Neuron (in vitro differentiated cells): ENCODE measurements at regions not wholly inside any gene's neighbourhood (a gene's known extent, or its start where the extent isn't known, plus 50 kb on each side); places are given as distances from the start of the nearest gene placed in this dataset.
"Not testable (repeated sequence)": the region's sequence is repeated elsewhere in the genome, so short reads cannot be mapped to it uniquely, and the experiment has no call there.

Source experiments
- H2AFZ ChIP-seq: one replicate; pipeline ENCODE4 v1.6.1; 2013; ENCODE audit warnings: low read depth, mild to moderate bottlenecking, inconsistent platforms, low read length, moderate library complexity
- H3K27me3 ChIP-seq: one replicate; pipeline ENCODE4 v1.6.1; 2013; ENCODE audit warnings: low read length; ENCODE audit not compliant: insufficient read depth
- H3K36me3 ChIP-seq: one replicate; pipeline ENCODE4 v1.6.1; 2013; ENCODE audit warnings: low read length; ENCODE audit not compliant: insufficient read depth
- H3K4me1 ChIP-seq: one replicate; pipeline ENCODE4 v1.6.1; 2013; ENCODE audit warnings: low read length; ENCODE audit not compliant: insufficient read depth
- H3K4me3 ChIP-seq: 2 replicates; pipeline ENCODE4 v1.5.1; 2013; ENCODE audit warnings: mild to moderate bottlenecking, low read length, moderate library complexity
- H3K9me3 ChIP-seq: one replicate; pipeline ENCODE4 v1.6.1; 2013; ENCODE audit warnings: low read length

GRCh38 chr5:71343994-71344393 is 111.5 kb upstream of the BDP1 start:
- H2AFZ ChIP-seq, H3K27me3 ChIP-seq, H3K4me1 ChIP-seq, H3K4me3 ChIP-seq, H3K9me3 ChIP-seq, H3K36me3 ChIP-seq: not testable (repeated sequence)

DNA sequence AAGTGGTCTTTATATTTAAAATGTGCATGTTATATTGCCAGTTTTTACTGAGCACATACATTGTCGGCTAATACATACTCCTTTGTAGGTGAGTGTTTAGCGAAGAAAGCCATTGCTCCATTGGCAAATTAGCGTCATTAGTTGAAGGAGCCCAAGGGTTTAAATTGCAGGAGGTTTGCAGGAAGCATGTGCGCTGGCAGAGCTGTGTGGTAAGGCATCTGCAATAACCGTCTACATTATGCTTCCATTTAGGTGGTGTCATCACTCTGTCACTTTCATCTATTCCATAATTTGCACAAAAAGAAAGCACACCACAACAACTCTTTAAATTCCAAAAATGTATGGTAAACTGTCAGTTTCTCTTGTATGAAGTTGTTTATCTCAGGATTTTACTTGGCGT is 82.8 kb upstream of the BDP1 start:
- not testable (repeated sequence) for H3K4me3 ChIP-seq

GRCh38 chr5:71373054-71373734 is 82.3 kb upstream of the BDP1 start:
- not testable (repeated sequence) for H3K4me3 ChIP-seq, H2AFZ ChIP-seq, H3K9me3 ChIP-seq, H3K4me1 ChIP-seq, H3K27me3 ChIP-seq, H3K36me3 ChIP-seq

More for the DNA sequence above, 82.8 kb upstream of the BDP1 start:
- H3K27me3 ChIP-seq, H3K9me3 ChIP-seq, H3K4me1 ChIP-seq, H3K36me3 ChIP-seq, H2AFZ ChIP-seq: not testable (repeated sequence)

GRCh38 chr5:71384204-71384603 is 71.2 kb upstream of the BDP1 start:
- H3K36me3 ChIP-seq, H3K4me1 ChIP-seq, H3K9me3 ChIP-seq, H3K27me3 ChIP-seq, H2AFZ ChIP-seq, H3K4me3 ChIP-seq: not testable (repeated sequence)

GRCh38 chr5:71384706-71385105 is 70.7 kb upstream of the BDP1 start:
- Histone ChIP-seq H3K4me1 (no peaks in the 10 kb centered on the region), H3K36me3 (no peaks in the 10 kb centered on the region), H3K9me3 (no peaks in the 10 kb centered on the region), H3K4me3 (no peak overlapping the region), H3K27me3 (no peaks in the 10 kb centered on the region), H2AFZ (no peak overlapping the region)

DNA sequence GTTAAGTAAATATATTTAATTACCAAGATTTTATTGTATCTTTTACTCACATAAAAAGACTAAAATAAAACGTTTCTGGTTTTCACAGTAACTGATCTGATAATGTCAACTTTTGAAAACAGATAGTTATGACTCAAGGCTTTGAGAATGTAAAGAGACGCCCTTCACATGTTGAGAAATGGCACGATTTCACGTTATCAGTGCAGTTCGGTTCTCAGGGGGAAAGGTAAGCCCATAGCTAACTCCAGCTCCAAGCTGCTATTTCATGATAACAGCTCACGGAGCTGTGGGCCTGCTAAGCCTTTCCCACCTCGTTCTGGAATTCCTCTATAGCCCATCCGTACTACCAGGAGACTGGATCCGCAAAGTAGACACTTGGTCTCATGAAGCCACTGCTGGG is 70.2 kb upstream of the BDP1 start:
- not testable (repeated sequence) for H3K27me3 ChIP-seq, H2AFZ ChIP-seq, H3K9me3 ChIP-seq, H3K4me3 ChIP-seq, H3K4me1 ChIP-seq, H3K36me3 ChIP-seq

- H3K4me1 ChIP-seq, H2AFZ ChIP-seq, H3K4me3 ChIP-seq, H3K36me3 ChIP-seq, H3K9me3 ChIP-seq, H3K27me3 ChIP-seq: not testable (repeated sequence)
Observed at GRCh38 chr5:71388184-71388583, 67.3 kb upstream of the BDP1 start.

DNA sequence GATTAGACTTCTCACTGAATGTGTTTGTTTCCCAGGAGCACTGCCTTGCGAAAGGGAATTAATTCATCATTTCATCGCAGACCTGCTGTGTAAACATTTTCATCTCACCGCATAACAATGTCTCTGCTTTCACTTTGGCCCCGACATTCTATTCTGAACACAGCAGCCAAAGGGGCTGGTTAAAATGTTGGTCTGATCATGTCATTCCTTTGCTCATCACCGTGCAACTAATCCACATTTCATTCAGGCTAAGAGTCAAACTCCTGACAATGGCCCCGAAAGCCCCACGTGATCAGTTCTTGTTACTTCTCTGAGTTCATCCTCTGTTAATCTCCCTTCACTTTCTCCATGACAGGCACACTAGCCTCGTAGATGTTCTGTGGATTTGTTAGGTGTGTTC is 57.1 kb upstream of the BDP1 start:
- not testable (repeated sequence) for H3K27me3 ChIP-seq, H3K36me3 ChIP-seq, H3K4me1 ChIP-seq, H3K9me3 ChIP-seq
- Histone ChIP-seq H2AFZ (peak overlapping the region; percentile 67), H3K4me3 (peak overlapping the region; percentile 31)

- peak overlapping the region; percentile 31 for H3K4me3 ChIP-seq
- H3K36me3 ChIP-seq, H3K4me1 ChIP-seq, H3K27me3 ChIP-seq, H3K9me3 ChIP-seq: not testable (repeated sequence)
- H2AFZ ChIP-seq, result peak overlapping the region; percentile 67
Observed at GRCh38 chr5:71398859-71399258, 56.6 kb upstream of the BDP1 start.

GRCh38 chr5:71399443-71399842 is 56.0 kb upstream of the BDP1 start:
- H3K27me3 ChIP-seq, H3K4me1 ChIP-seq, H3K9me3 ChIP-seq, H2AFZ ChIP-seq, H3K4me3 ChIP-seq, H3K36me3 ChIP-seq: not testable (repeated sequence)

GRCh38 chr5:71400626-71401025 is 54.8 kb upstream of the BDP1 start:
- H3K27me3 ChIP-seq, H3K4me3 ChIP-seq, H3K4me1 ChIP-seq, H3K9me3 ChIP-seq, H2AFZ ChIP-seq, H3K36me3 ChIP-seq: not testable (repeated sequence)

DNA sequence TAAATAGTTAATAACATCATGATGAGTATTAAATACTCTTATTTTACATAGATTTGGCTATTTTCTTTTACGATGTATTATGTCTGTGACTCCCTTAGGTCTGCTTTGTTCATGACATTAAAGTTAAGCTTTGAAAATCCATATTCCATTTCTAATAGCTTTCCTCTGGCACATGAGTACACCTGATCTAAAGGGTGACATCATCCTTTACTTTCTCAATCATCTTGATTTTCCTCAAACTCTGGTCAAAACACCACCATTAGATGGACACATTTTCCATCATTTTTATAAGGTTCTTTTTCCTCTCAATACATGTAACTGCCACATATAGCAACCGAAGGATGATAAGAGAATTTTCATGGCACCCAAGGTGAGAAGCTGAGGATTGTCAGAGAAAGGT is 54.3 kb upstream of the BDP1 start:
- H3K36me3 ChIP-seq, H3K27me3 ChIP-seq, H3K4me1 ChIP-seq, H3K9me3 ChIP-seq, H3K4me3 ChIP-seq, H2AFZ ChIP-seq: not testable (repeated sequence)

- H3K4me1 ChIP-seq, H3K27me3 ChIP-seq, H3K9me3 ChIP-seq, H2AFZ ChIP-seq, H3K4me3 ChIP-seq, H3K36me3 ChIP-seq: not testable (repeated sequence)
Observed at GRCh38 chr5:71401564-71401963, 53.9 kb upstream of the BDP1 start.

DNA sequence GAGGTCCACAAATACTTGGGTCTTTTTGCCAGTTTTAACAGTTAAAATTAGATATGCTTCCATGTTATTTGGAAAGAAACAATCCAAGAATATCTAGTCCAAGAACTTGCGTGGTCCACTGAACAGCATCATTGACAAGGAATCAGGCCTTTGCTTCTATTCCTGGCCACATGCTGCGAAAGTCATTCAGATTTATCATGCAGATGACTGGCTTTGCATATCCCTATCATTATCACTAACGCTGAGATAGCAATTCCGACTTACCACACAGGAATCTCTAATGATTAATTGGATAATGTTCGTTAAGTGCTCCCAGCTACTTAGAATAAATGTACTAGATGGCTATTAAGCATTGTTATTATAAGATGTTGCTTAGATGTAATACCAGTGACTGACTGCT is 51.0 kb upstream of the BDP1 start:
- H3K36me3 ChIP-seq, H3K27me3 ChIP-seq, H3K4me3 ChIP-seq, H3K4me1 ChIP-seq, H3K9me3 ChIP-seq, H2AFZ ChIP-seq: not testable (repeated sequence)
